RWPE1 (cell line): ENCODE measurements at regions not wholly inside any gene's neighbourhood (a gene's known extent, or its start where the extent isn't known, plus 50 kb on each side); places are given as distances from the start of the nearest gene placed in this dataset.

Experiments
- CTCF ChIA-PET: fragments of 350-600 bp; sonication (Branson Sonifier 250); formaldehyde crosslinking; extraction: SDS; loops from one replicate; lab custom pipeline; 2021; lab: Yijun Ruan, JAX
- POLR2A ChIA-PET: fragments of 400-600 bp; formaldehyde crosslinking; extraction: SDS; loops from one replicate; lab custom pipeline; 2020; ENCODE audit warnings: antibody characterized with exemption; ENCODE audit not compliant: low non-redundant PET; lab: Yijun Ruan, JAX
- DNase-seq: peaks from one replicate; pipeline ENCODE4 v3.0.0; 2012; ENCODE audit warnings: low spot score
- H3K27ac ChIP-seq: fragments of 450-650 bp; 2 replicates; pipeline ENCODE4 v1.5.1; 2017
- CTCF ChIP-seq: fragments of 450-650 bp; conservative IDR thresholded peaks from 2 replicates; pipeline ENCODE4 v1.5.1; 2017; ENCODE audit warnings: low read depth, mild to moderate bottlenecking

- no peak for DNase-seq
- CTCF ChIA-PET, result no interaction called here
- no peak for TF ChIP-seq CTCF
- POLR2A ChIA-PET, result no interaction called here
- no peak overlapping the region for H3K27ac ChIP-seq
These were observed 275.6 kb upstream of the ADGRL2 start for GRCh38 chr1:81525085-81525484.

DNA sequence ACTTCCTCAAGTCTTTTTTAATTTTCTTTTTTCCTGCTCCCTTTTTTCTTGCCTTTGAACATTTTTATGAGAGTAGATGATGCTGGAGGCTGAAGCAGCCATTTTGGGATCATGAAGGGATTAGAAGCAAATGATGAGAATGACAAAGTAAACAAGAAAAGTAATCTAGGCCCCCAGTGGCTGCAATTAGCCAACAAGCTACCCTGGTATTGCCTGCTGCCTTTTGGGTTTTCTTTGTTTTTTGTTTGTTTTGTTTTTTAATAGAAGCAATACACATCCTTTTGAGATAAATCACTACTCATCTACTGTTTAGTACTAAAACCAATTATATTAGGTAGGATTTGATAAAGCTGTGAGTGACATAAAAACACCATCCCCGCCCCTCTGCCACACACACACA, 280.7 kb upstream of the ADGRL2 start:
- ChIA-PET CTCF (no interaction called here), POLR2A (no interaction called here)
- no peak for TF ChIP-seq CTCF
- no peak overlapping the region for H3K27ac ChIP-seq
- no peak for DNase-seq

DNA sequence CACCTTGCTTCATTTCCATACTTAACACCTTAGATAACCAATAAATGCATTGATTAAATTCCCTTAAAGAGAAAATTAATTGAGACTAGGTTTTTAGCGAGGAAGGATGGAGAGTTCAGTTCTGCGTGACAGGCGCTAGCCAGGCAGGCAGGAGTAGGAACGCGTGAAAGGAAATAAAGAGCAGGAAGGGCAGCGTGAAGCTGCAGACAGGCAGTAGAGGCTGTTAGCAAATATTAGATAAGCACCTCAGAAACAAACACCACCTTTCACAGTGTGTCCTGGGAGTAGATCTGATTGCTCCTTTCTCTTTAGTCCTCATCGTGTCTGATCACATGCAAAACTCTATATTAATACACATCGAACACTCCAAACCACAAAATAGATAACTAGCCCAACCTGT, 282.7 kb upstream of the ADGRL2 start:
- TF ChIP-seq CTCF, result no peak
- no peak for DNase-seq
- CTCF ChIA-PET, result no interaction called here
- POLR2A ChIA-PET, result no interaction called here
- no peak overlapping the region for H3K27ac ChIP-seq

GRCh38 chr1:81513796-81514354, 286.9 kb upstream of the ADGRL2 start:
- no peak overlapping the region for H3K27ac ChIP-seq
- CTCF ChIA-PET, result interaction anchor here (0.5 kb wide), 1 partner anchor 286 kb away, joined by 3 read pairs; no protein-coding TSS in a partner anchor

GRCh38 chr1:81512252-81513003, 288.3 kb upstream of the ADGRL2 start:
- ChIA-PET POLR2A (no interaction called here), CTCF (no interaction called here)
- H3K27ac ChIP-seq, result no peak overlapping the region
- DNase-seq, result no peak
- no peak for TF ChIP-seq CTCF

More at GRCh38 chr1:81513796-81514354, 286.9 kb upstream of the ADGRL2 start:
- POLR2A ChIA-PET, result no interaction called here
- no peak for DNase-seq
- TF ChIP-seq CTCF, result no peak

DNA sequence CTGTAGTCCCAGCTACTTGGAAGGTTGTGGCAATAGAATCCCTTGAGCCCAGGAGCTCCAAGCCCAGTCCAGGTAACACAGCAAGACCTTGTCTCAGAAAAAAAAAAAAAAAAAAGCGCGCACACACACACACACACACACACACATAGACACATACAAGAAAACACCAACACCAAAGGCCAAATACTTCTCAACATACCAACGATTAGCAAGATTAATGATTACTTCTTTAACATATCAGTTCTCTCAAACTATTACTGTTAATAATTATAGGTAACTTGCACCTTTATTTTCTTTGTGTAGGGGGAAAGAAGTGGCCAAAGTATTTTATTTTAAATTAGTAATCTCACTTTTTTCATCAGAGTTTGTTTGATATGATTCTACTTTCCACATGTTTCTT, 289.5 kb upstream of the ADGRL2 start:
- H3K27ac ChIP-seq, result no peak overlapping the region
- DNase-seq, result no peak
- CTCF ChIA-PET, result interaction anchor here (0.6 to 1.0 kb wide), 2 partner anchors 39 to 44 kb away, joined by 3 read pairs; no protein-coding TSS in a partner anchor
- no peak for TF ChIP-seq CTCF
- POLR2A ChIA-PET, result no interaction called here
